Lung microvascular endothelial cell (primary cell): ENCODE measurements at regions not wholly inside any gene's neighbourhood (a gene's known extent, or its start where the extent isn't known, plus 50 kb on each side); places are given as distances from the start of the nearest gene placed in this dataset.
A peak's percentile ranks its signal among the peaks of the same experiment; 100 is the strongest.
"Not testable (repeated sequence)": the region's sequence is repeated elsewhere in the genome, so short reads cannot be mapped to it uniquely, and the experiment has no call there.

Source experiments
- DNase-seq, 2 donors: peaks; one replicate each; pipeline versions ENCODE4 v3.0.0 to v3.0.0-alpha.2; 2010; ENCODE audit warnings: low read depth in 2 of 2

DNA sequence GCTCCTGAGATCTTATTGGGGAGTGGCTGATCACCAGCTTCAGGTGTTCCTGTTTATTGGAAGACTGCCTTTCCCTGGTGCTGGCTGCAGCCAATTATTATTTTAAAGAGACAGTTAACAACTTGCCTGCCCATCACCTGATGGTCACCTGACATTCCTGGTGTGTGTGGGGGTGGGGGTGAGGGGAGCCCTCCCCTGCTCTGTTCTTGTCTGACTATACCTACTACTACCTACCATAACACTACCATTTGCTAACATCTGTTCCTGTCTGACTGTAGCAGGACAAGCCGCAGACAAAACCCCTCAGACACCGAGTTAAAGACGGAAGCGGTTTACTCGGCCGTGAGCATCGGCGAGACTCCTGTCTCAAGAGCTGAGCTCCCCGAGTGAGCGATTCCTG is 54.9 kb upstream of the NBPF3 start:
- no peak for DNase-seq

DNA sequence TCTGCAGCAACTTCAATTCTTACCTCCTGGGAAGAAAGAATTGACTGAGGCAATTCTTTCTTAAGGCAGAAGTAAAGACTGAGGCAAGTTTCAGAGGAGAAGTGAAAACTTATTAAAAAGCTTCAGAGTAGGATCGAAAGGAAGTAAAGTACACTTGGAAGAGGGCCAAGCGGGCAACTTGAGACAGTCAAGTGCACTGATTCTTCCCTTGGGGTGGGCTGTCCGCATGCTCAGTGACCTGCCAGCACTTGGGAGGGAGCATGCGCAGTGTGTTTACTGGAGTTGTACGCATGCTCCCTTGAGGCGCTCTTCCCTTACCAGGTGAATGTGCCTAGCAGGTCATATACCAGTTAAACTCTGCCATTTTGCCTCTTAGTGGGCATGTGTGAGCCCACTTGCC is 55.3 kb upstream of the NBPF3 start:
- DNase-seq = no peak

DNA sequence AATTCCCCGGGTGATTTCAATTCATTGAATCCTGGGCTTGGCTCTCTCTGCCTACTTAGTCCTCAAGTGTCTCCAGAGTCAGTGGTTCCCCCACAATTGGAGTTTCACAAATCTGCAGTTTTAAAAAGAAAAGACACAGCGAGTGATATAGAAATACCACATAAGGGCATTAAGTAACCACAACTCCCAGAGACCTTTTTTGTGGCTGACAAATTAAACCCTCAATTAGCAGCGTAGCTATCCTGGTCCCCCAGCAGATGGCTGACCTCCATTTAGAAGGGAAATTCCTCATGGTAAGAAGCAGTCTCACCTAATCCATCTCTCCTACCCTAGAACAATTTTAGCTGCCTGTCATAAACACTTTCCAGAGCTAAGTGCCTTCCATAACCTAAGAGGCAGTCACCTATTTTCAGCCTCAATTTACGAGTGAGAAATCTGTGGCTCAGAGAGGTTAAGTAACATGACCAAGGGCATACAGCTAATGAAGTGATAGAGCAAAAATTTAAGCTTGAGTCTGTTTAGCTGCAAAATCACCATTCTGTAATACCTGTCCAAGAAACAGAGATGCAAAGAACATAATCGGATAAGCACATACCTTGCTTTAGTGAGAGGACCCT is 56.0 kb upstream of the NBPF3 start:
- no peak for DNase-seq

DNA sequence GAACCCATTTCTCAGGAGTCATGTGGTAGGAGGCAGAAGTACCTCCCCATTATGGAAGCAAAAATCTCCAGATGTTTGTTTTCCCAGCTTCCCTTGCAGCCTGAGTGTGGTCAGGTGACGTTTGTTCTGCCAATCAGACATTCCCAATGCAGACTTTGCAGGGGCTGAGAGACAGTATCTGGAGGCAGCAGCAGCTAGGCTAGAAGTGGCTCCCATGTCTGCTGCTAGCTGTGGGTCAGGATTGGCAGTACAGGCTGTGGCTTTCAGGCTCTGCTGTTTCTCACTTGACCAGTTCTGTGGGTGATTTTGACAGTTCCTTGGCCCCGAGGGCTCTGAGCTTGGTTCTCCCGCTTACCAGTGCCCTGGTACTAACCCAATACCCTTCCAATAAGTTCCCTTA is 58.6 kb upstream of the NBPF3 start:
- no peak for DNase-seq

DNA sequence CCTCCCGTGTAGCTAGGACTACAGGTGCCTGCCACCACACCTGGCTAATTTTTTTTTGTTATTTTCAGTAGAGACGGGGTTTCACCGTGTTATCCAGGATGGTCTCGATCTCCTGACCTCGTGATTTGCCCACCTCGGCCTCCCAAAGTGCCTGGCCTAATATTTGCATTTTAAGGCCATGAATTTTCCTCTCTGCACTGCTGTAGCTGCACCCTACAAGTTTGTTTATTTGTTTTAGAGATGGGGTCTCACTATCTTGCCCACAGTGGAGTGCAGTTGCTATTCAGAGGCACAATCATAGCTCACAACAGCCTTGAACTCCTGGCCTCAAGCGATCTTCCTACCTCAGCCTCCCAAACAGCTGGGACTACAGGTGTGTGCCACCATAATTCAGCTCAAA is 59.8 kb upstream of the NBPF3 start:
- DNase-seq = not testable (repeated sequence)

DNA sequence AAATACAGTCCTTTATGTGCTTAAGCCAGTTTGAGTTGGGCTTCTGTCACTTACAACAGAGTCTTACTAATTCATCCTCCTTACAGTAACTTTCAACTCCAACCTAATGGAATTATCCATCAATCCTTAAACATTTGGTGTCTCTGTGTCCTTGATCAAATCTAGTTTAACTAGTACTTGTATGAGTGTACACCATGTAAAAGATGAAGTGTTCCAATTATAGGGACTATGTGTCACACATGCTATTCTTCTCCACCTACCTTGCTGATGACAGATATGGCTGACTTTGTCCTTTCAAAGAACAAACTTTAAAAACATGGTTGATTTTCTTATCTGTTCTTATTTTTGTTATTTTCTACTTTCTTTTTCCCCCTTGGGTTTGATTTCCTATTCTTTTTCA is 60.4 kb upstream of the NBPF3 start:
- no peak for DNase-seq

DNA sequence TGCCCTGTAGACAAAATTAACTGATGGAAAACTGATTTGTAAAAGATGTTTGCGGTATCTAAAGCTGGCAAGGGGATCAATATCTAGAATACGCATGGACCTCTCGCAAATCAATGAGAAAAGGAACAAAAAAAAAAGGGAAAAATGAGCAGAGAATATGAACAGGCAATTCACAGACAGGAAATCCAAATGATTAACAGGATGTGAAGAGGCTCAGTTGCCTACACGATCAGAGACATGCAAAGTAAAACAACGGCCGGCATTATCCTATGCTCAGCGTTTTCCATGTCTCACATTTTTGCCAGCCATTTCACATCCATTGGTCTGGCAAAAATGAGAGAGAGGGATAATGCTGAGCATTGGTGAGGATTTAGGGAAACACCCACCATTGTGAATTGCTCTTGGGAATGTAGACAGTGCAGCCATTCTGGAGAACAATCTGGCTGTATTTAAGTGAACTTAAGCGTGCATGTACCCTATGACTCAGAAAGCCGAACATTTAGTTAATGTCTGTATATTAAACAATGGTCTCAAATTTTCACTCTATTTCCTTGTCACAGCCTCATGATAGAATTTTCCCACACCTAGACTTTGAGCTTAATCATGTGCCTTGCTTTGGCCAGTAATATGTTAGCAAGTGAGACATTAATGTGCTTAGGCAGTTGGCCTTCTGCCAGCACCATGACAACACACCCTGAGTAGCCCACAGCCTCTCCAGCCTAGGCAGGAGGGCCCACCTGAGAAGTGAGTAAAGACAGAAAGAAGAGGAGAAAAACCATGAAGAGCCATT is 61.0 kb upstream of the NBPF3 start:
- no peak for DNase-seq

DNA sequence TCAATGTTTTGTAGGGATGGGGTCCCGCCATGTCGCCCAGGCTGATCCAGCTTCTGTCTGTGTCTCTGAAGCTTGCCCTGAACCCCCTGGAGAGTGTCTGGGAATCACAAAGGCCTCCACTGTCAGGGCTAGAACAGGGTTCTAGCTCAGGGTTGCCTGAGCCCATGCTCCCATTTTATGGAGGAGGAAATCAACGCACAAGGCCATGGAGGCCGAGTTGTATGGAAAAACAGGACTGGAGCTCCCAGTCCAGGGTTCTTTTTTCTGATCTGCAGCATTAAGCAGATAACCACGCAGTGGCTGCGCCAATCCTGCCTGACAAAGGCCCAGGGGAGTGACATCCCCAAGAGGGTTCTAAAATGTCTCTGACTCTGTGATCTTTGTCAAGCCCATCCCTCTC is 67.6 kb upstream of the NBPF3 start:
- DNase-seq = no peak

DNA sequence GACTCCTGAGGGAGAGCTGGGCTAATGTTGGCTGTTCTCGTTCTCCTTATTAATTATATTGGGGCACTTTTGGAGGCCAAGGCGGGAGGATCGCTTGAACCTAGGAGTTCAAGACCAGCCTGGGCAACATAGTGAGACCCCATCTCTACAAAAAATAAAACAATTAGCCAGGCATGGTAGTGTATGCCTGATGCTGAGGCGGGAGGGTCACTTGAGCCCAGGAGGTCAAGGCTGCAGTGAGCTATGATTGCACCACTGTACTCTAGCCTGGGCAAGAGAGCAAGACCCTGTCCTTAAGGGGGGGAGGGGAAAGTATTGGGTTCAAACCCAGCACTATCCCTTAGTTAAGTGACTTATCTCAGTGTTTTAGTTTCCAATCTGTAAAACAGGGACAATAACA is 70.0 kb upstream of the NBPF3 start:
- no peak for DNase-seq

DNA sequence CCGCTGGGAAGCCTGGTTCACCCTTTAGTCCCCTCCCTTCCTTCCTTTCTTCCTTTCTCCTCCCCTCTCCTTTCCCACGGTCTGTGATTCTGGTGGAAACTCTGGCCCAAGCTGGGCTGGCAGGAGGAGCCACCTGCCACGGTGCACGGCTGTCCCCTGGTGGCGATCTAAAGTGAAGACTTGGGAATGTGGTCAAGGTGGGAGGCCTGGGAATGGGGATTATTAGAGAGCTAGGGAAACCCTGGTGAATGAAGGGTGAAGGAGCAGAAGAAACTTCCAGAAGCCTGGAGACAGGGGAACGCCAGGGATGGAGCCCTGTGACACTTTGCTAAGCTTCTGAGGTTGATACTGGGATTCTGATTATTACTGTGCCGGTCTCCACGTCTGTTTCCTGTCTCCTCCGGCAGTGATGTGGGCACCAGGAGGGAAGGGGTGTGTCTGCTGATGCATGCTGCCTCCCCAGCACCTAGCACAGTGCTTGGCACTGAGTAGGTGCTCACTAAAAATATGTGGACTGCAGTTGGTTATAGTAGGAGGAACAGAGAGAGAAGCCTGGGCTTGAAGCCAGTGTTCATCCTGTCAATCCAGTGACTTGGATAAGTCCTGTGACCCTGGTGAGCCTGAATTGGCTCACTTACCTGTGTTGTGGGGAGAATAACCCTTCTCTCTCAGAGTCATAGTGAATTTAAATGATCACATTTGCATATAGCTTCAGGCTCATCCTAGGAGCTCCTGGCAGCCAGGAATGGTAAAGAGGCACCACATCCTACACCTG is 71.2 kb upstream of the NBPF3 start:
- peak; percentile 88 to 90 for DNase-seq

DNA sequence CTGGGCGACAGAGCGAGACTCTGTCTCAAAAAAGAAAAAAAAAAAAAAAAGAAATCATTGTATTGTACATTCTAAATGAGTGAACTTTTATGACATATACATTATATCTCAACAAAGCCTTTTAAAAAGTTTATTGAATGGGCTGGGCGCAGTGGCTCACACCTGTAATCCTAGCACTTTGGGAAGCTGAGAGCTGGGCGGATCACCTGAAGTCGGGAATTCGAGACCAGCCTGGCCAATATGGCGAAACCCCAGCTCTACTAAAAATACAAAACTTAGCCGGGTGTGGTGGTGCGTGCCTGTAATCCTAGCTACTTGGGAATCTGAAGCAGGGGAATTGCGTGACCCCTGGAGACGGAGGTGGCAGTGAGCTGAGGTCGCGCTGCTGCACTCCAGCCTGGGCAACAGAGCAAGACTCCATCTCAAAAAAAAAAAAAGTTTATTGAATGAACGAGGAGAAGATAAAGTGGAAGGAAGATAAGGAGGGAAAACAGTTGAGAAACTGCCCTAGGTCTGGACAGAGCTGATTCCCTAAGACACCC is 71.9 kb upstream of the NBPF3 start:
- DNase-seq = not testable (repeated sequence)

DNA sequence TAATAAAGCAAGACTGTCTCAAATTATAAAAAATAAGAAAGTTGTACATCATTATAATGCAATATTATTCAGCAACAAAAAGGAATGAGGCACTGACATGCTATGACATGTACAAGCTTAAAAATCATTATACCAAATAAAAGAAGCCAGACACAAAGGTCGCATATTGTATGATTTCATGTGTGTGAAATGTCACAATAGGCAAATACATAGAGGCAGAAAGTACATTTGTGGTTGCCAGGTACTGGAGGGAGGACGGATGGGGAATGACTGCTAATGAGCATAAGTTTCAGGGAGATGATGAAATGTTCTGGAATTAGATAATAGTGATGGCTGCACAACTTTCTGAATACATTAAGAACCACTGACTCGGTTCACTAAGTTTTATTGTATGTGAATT is 73.6 kb upstream of the NBPF3 start:
- no peak for DNase-seq

DNA sequence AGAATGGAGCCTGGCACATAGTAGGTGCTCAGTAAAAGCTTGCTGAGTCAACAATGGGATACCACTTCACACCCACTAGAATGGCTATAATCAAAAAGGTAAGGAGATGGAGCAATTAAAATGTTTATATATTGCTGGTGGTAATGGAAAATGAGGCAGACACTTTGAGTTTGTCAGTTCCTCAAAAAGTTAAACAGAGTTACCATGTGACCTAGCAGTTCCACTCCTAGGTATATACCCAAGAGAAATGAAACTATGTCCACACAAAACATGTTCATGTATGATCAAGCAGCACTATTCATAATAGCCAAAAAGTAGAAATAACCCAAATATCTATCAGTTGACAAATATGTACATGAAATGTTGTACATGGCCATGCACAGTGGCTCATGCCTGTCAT is 74.8 kb upstream of the ECE1 start:
- no peak for DNase-seq

DNA sequence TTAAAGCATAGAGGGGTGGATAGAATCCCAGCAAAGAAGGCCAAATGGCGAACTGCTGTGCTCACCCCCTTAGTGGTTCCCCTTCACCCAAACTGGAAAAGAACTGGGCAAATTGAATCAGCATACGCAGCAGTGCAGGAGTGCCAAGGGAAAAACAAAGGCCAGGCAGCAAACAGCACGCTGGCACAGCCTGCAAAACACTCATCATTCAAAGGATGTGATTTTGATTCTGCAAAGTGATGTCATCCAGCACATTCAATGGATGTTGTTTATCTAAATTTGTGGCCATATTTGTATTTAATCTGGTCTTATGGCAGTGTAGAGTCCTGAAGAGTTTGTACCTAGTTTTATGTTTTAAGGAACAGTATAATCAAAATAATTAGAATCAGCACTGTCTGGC is 71.8 kb upstream of the ECE1 start:
- DNase-seq = peak in 1 of 2 donors; percentile 64

DNA sequence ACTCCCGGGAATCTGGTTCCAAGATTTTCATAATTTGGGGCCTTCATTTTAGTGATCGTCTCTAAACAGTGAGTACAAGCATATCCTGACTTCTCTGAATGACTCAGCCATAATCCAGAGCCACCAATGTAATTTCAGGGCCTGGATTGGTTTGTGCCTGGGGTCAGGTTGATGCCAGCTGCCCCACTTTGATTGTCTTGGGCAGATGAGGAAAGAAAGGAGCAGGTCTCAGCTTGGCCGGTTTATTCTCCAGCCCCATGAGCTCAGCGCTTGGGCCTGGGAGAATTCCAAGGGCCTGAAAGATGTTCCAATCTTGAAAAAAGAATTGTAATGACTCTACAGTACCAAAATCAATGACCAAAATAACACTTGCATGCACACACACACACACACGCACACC is 71.2 kb upstream of the ECE1 start:
- no peak for DNase-seq

DNA sequence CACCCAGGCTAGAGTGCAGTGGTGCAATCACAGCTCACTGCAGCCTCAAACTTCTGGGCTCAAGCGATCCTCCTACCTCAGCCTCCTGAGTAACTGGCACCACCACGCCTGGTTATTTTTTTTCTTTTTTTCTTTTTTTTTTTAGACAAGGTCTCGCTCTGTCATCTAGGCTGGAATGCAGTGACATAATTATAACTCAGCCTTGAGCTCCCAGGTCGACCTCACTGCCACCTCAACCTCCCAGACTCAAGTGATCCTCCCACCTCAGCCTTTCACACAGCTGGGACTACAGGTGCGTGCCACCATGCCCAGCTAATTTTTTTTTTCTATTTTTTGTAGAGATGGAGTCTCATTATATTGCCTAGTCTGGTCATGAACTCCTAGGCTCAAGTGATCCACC is 66.9 kb upstream of the ECE1 start:
- DNase-seq = no peak

DNA sequence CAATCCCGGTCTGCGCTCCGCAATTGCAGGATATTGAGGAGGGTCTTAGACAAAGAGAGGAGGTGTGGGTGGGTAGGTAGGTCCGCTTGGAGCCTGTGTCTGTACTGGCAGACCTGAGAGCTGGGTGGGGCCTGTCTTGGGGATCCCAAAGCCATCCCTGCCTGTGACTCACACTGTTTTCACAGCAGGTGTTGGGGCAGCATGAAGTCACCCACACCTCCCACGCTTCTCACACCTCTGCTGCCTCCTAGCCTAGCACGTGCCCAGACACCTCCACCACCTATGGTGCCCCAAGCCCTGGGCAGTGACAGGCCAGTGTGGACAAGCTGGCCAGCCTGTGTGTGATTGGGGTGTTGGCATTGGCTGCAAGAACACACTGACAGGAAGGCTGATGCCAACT is 65.7 kb upstream of the ECE1 start:
- DNase-seq = no peak

DNA sequence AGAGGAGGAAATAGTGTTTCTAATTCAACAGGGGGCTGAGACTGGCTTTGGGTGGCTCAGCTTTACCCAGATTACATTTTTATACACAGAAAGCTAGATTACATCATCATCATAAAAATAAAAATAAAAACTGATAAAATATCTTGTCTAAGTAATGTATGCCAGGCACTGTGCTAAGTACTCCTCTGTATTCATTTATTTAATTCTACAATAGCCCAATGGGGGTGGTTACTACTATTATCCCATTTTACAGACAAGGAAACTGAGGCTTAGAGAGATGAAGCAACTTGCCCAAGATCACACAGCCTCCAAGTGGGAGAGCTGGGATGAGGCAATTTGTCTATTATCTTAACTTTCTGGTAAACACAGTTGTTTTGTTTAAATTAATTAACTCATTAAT is 62.3 kb upstream of the ECE1 start:
- DNase-seq = no peak

DNA sequence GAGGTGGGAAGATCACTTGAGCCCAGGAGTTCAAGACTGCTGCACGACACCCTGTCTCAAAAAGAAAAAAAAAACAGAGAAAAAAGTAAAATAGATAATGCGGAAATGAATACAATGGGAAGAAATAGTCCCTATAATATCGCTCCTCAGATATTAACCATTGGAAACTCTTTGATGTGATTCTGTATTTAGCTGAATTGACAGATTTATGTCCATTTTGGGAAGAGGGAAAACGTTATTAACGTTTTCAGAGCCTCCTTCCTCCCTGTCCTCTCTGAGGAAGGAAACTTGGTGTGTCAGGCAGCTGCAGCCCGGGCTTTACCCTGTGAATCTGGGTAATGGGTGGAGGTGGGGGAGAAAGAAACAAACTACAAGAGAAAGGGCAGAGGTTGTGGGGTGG is 61.6 kb upstream of the ECE1 start:
- no peak for DNase-seq

DNA sequence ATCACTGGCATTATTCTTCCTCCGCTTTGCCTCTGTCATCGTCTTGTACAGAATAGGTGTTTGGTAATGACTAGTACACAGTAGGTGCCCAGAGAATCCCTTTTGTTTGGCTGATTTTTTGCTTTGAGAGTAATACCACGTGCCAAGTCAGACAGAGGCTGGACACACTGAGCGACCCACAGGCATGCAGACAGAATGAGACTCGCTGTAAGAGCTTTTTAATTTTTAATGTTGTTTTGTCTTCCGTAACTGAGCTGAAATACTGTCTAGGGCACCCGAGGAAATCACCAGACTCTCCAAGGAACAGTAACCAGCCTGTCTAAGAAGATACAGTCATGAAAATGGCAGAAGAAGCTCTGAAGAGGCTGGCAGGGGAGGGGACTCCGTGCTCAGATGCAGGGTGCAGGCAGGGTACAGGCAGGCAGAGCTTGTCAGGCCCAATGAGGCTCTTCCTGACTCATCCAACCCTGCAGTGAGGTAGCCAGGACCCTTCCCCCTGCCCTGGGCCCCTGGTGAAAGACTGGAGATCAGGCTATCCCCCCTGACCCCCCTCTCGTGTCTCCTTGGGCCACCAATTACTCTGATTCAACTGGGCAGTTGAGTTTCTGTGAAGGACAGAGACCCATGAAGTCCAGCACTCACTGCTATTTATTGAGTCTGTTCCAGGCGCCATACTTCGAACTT is 60.1 kb upstream of the ECE1 start:
- no peak for DNase-seq

DNA sequence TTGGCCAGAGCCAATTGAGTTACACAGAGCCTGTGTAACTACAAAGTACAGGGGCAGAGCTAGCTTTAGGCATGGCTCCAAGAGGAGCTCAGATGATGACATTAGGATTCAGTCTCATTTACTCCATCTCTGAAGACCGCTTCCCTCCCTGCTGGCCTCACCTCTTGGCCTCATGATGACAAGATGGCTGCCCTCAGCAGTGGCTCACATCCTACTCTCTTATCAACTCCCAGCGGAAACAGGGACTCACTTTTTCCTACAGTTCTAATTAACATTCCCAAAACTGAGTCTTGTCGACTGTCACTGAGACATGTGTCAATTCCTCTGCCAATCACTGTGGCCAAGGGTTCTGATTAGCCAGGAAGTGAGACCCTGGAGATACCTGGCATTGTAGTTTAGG is 59.4 kb upstream of the ECE1 start:
- peak in 1 of 2 donors; percentile 50 for DNase-seq

DNA sequence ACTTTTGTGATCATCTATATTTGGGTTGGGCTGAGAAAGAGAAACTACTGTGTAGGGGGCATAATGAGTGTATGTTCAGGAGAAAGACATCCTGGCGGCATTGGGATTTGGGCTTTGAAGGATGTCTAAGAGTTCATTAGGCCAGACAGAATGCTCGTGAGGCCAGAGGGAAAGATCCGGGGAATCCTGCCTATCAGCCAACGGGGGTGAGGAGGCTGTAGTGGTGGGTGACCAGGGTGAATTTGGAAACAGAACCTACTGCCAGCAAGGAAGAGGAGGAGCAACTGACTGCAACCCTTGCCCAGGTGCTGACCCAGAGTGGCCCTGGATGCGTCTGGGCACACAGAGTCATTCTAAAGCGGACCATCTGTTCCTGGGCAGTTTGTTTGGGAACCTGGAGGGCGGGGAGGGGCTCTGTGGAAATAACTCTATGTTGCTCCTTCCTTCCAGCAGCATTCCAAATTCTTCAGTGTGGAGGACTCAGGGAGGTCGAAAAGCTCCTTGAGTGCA is 56.9 kb upstream of the ECE1 start:
- DNase-seq = no peak
